ENCODE measurements at regions not wholly inside any gene's neighbourhood (a gene's known extent, or its start where the extent isn't known, plus 50 kb on each side); places are given as distances from the start of the nearest gene placed in this dataset.

- TF ChIP-seq CTCF (IDR thresholded peaks at IDR 0.05 in 2 of 3, conservative IDR thresholded peaks at IDR 0.05 in 1 of 3; ENCODE audit: borderline replicate concordance in 1 of 3, insufficient read depth in 1 of 3, low read depth in 2 of 3, low read length in 2 of 3) (no peak), EZH2 (IDR thresholded peaks at IDR 0.05) (no peak), YY1 (IDR thresholded peaks at IDR 0.05; ENCODE audit: extremely low read depth, insufficient replicate concordance, low read depth, low read length) (no peak)
These were observed 669.9 kb upstream of the PCDH20 start (continued) for GRCh38 chr13:62085337-62086229.

- no peak overlapping the region for H3K9ac ChIP-seq (ENCODE audit: low read length)
- RAD21 ChIA-PET (ENCODE audit: low non-redundant PET in 1 of 2, low total read pairs in 2 of 2, uncharacterized antibody in 2 of 2, unreplicated experiment in 2 of 2): no interaction called here
- H2AFZ ChIP-seq (ENCODE audit: low read depth, low read length, poor library complexity, severe bottlenecking): no peak overlapping the region
- BruUV-seq (replicated peaks): no TSS peak
- POLR2A ChIA-PET: no interaction called here
- H3K79me2 ChIP-seq (ENCODE audit: insufficient read depth, low read length): no peaks in the 10 kb centered on the region
- ATAC-seq (no peak), DNase-seq (ENCODE audit: low read depth, low spot score) (no peak)
- H4K20me1 ChIP-seq (ENCODE audit: insufficient read depth): no peaks in the 10 kb centered on the region
- no peaks in the 10 kb centered on the region for H3K9me2 ChIP-seq (ENCODE audit: insufficient read depth)
- intact Hi-C loops (cut with micrococcal nuclease): no loop called here
- CTCF ChIA-PET: no interaction called here
- H3K4me3 ChIP-seq (replicated peaks in 1 of 2; ENCODE audit: low read depth in 1 of 2, low read length in 2 of 2): no peak overlapping the region
- no peaks in the 10 kb centered on the region for H3K27me3 ChIP-seq (ENCODE audit: insufficient read depth, low read length)
- H3K4me2 ChIP-seq (ENCODE audit: low read length): no peak overlapping the region
- no peaks in the 10 kb centered on the region for H3K36me3 ChIP-seq (ENCODE audit: control insufficient read depth in 1 of 2, insufficient read depth in 2 of 2, low read length in 2 of 2)
- no peaks in the 10 kb centered on the region for H3K4me1 ChIP-seq (ENCODE audit: control insufficient read depth in 1 of 2, insufficient read depth in 2 of 2, low read length in 2 of 2)
- H3K9me3 ChIP-seq (ENCODE audit: control insufficient read depth in 1 of 2, insufficient read depth in 1 of 2, low read depth in 1 of 2, low read length in 2 of 2): no peaks in the 10 kb centered on the region
- H3K27ac ChIP-seq (ENCODE audit: low read depth, low read length): no peak overlapping the region
- TF ChIP-seq REST (IDR thresholded peaks at IDR 0.05; ENCODE audit: low read depth) (no peak), EZH2 (IDR thresholded peaks at IDR 0.05) (no peak), SIN3A (IDR thresholded peaks at IDR 0.05; ENCODE audit: low read depth) (no peak), SRF (IDR thresholded peaks at IDR 0.05; ENCODE audit: low read depth) (no peak), ZNF274 (IDR thresholded peaks at IDR 0.05; ENCODE audit: low read depth, low read length) (no peak), TCF7L2 (IDR thresholded peaks at IDR 0.05; ENCODE audit: borderline replicate concordance, extremely low read depth, insufficient read depth, insufficient read length) (no peak), ATF3 (IDR thresholded peaks at IDR 0.05) (no peak), RAD21 (IDR thresholded peaks at IDR 0.05; ENCODE audit: low read depth) (no peak), ZBTB33 (IDR thresholded peaks at IDR 0.05; ENCODE audit: extremely low read depth, insufficient replicate concordance, low read length) (no peak), POLR2AphosphoS5 (IDR thresholded peaks at IDR 0.05; ENCODE audit: low read depth, low read length) (no peak), POLR2A (IDR thresholded peaks at IDR 0.05; ENCODE audit: borderline replicate concordance, extremely low read depth, insufficient read depth, insufficient read length) (no peak), ZFX (IDR thresholded peaks at IDR 0.05) (no peak), EGR1 (IDR thresholded peaks at IDR 0.05; ENCODE audit: low read depth) (no peak), ELF1 (IDR thresholded peaks at IDR 0.05; ENCODE audit: borderline replicate concordance, low read depth) (no peak), CBX3 (IDR thresholded peaks at IDR 0.05; ENCODE audit: low read depth) (no peak)
These were observed 669.1 kb upstream of the PCDH20 start for GRCh38 chr13:62084728-62085127.

All from HCT116 (cell line).